Thoracic aorta (tissue), 2 donors: ENCODE measurements at regions not wholly inside any gene's neighbourhood (a gene's known extent, or its start where the extent isn't known, plus 50 kb on each side); places are given as distances from the start of the nearest gene placed in this dataset.

Source experiments
- ATAC-seq: fragments of 150-250 bp; one replicate; pipeline ENCODE4 v1.8.0; 2017; ENCODE audit warnings: low read depth; ENCODE audit not compliant: insufficient number of reproducible peaks, low FRiP score
- DNase-seq: peaks from one replicate; pipeline ENCODE4 v3.0.0-alpha.2; 2020; ENCODE audit warnings: low spot score
- H3K27ac ChIP-seq, 2 donors: fragments of 200-600 bp; sonication (generic); 1 replicate in 1 of 2; 2 replicates in 1 of 2; pipeline ENCODE4 v1.5.1; 2016; ENCODE audit warnings: mild to moderate bottlenecking in 2 of 2, moderate library complexity in 2 of 2
- H3K27me3 ChIP-seq: fragments of 200-600 bp; sonication (generic); replicated peaks from 2 replicates; pipeline ENCODE4 v1.6.0; 2016; ENCODE audit warnings: mild to moderate bottlenecking; ENCODE audit not compliant: insufficient read depth
- H3K36me3 ChIP-seq: fragments of 200-600 bp; sonication (generic); one replicate; pipeline ENCODE4 v1.5.1; 2016
- H3K4me1 ChIP-seq, 2 donors: fragments of 200-600 bp; sonication (generic); 1 replicate in 1 of 2; 2 replicates in 1 of 2; pipeline versions ENCODE4 v1.5.1 to v1.6.0; 2016; ENCODE audit warnings: low read depth in 2 of 2, mild to moderate bottlenecking in 1 of 2; ENCODE audit not compliant: control insufficient read depth in 1 of 2
- H3K4me3 ChIP-seq: fragments of 200-600 bp; sonication (generic); 2 replicates; pipeline ENCODE4 v1.5.1; 2016; ENCODE audit warnings: mild to moderate bottlenecking
- H3K9me3 ChIP-seq: fragments of 200-600 bp; sonication (generic); 2 replicates; pipeline ENCODE4 v1.5.1; 2016
- CTCF ChIP-seq: fragments of 200-600 bp; sonication (generic); IDR thresholded peaks from one replicate; pipeline ENCODE4 v1.5.1; 2019; ENCODE audit warnings: antibody characterized with exemption

GRCh38 chr5:106311230-106311915, 1359.4 kb downstream of the EFNA5 start:
- H3K27ac ChIP-seq = no peak overlapping the region
- DNase-seq = no peak
- H3K27me3 ChIP-seq = no peaks in the 10 kb centered on the region
- no peak overlapping the region for H3K4me3 ChIP-seq
- H3K36me3 ChIP-seq = no peaks in the 10 kb centered on the region
- no peaks in the 10 kb centered on the region for H3K9me3 ChIP-seq
- no peak for TF ChIP-seq CTCF
- peaks cover 0 to 7% of the 10 kb centered on the region in 2 donors for H3K4me1 ChIP-seq
- no peak for ATAC-seq

GRCh38 chr5:106307265-106307664, 1363.5 kb downstream of the EFNA5 start:
- H3K36me3 ChIP-seq = no peaks in the 10 kb centered on the region
- H3K27ac ChIP-seq = no peak overlapping the region
- no peak for ATAC-seq
- no peaks in the 10 kb centered on the region for H3K27me3 ChIP-seq
- peaks cover 0 to 7% of the 10 kb centered on the region in 2 donors for H3K4me1 ChIP-seq
- no peak for DNase-seq
- no peak for TF ChIP-seq CTCF
- H3K4me3 ChIP-seq = no peak overlapping the region
- H3K9me3 ChIP-seq = no peaks in the 10 kb centered on the region

GRCh38 chr5:106306313-106307028, 1364.3 kb downstream of the EFNA5 start:
- H3K27me3 ChIP-seq = no peaks in the 10 kb centered on the region
- H3K9me3 ChIP-seq = no peaks in the 10 kb centered on the region
- no peak for DNase-seq
- ATAC-seq = no peak
- peaks cover 0 to 6% of the 10 kb centered on the region in 2 donors for H3K4me1 ChIP-seq
- no peaks in the 10 kb centered on the region for H3K36me3 ChIP-seq
- no peak for TF ChIP-seq CTCF
- no peak overlapping the region for H3K4me3 ChIP-seq
- H3K27ac ChIP-seq = no peak overlapping the region

GRCh38 chr5:106303911-106304310, 1366.8 kb downstream of the EFNA5 start:
- TF ChIP-seq CTCF = no peak
- Histone ChIP-seq H3K4me1 (no peaks in the 10 kb centered on the region), H3K27me3 (no peaks in the 10 kb centered on the region), H3K9me3 (no peaks in the 10 kb centered on the region), H3K36me3 (no peaks in the 10 kb centered on the region), H3K27ac (no peak overlapping the region), H3K4me3 (no peak overlapping the region)
- DNase-seq (no peak), ATAC-seq (no peak)

- no peaks in the 10 kb centered on the region for H3K36me3 ChIP-seq
- TF ChIP-seq CTCF = no peak
- H3K27me3 ChIP-seq = no peaks in the 10 kb centered on the region
- DNase-seq = no peak
- H3K4me1 ChIP-seq = no peaks in the 10 kb centered on the region
- H3K4me3 ChIP-seq = no peak overlapping the region
- ATAC-seq = no peak
- H3K9me3 ChIP-seq = no peaks in the 10 kb centered on the region
- no peak overlapping the region for H3K27ac ChIP-seq
Observed at GRCh38 chr5:106292654-106293053, 1378.1 kb downstream of the EFNA5 start.
